NCI-H1092 treated with DMSO at 0.1 percent for 48 hours (cell line): ENCODE measurements at regions not wholly inside any gene's neighbourhood (a gene's known extent, or its start where the extent isn't known, plus 50 kb on each side); places are given as distances from the start of the nearest gene placed in this dataset.

ENCODE experiments used
- DNase-seq: peaks from one replicate; lab custom pipeline; 2025; lab: John Stamatoyannopoulos, UW

DNA sequence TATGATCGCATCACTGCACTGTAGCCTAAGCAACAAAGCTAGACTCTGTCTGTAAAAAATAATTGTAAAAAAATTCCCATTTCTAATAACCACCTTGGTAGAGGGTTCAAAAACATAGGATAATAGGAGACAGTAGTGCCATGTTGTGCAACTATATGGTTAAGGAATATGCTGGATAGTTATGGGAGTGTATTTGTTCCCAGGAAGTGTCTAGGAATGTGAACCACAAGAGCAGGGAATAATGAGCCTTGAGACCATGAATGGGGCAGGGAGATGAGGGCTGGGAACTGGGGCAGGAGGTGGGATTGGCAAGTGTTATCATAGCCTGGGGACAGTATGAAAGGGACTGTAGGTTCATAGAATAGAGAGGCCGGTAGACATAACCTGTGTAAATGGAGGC is 50.4 kb downstream of the RUSC2 start:
- no peak for DNase-seq

DNA sequence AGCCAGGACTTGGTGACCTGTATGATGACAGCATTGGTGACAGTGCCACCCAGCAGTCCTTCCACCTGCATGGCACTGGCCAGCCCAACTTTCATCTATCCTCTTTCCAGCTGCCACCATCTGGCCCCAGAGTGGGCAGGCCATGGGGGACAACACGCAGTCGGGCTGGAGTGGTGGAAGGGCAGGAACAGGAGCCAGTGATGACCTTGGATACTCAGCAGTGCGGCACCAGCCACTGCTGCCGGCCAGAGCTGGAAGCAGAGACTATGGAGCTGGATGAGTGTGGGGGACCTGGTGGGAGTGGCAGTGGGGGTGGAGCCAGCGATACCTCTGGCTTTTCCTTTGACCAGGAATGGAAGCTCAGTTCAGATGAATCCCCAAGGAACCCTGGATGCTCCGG is 56.9 kb downstream of the RUSC2 start:
- DNase-seq: no peak

DNA sequence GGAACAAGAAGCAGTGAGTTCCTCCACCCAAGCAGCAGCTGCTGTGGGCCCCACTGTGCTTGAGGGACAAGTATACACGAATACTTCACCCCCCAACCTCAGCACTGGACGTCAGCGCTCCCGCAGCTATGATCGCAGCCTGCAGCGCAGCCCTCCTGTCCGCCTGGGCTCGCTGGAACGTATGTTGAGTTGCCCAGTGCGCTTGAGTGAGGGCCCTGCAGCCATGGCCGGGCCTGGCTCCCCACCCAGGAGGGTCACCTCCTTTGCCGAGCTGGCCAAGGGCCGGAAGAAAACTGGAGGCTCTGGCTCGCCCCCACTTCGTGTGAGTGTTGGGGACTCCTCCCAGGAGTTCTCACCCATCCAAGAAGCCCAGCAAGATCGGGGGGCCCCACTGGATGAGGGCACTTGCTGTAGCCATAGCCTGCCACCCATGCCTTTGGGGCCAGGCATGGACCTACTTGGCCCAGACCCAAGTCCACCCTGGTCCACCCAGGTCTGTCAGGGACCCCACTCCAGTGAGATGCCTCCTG is 57.1 kb upstream of the TESK1 start:
- no peak for DNase-seq

DNA sequence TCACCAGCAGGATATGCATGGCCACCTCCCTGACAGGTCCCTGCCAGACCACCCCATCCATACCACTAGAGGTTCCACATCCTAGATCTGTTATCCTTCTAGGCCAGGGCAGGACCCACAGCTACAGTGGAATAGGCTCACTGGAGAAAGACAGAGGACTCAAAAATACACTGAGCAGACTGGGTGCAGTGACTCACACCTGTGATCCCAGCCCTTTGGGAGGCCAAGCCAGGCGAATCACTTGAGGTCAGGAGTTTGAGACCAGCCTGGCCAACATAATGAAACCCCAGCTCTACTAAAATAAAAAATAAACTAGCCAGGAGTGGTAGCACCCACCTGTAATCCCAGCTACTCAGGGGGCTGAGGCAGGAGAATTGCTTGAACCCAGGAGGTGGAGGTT is 56.5 kb upstream of the TESK1 start:
- no peak for DNase-seq

DNA sequence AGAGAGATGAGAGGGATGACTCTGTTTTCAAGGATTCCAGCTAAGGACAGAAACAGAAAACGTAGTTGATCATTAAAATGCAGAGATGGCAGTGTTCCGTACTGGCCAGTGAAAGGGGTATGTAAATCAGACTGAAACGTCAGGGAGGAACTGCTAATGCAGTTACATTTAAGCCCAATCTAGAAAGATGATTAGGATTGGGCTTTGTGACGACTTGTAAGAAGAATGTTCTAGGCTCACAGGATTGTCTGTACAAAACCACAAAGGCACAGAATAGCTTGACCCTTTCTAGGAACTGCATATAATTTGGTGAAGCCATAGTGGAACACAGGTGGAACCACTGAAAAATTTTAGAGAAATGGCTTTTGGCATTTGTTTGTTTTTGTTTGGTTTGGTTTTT is 55.6 kb upstream of the TESK1 start:
- no peak for DNase-seq

DNA sequence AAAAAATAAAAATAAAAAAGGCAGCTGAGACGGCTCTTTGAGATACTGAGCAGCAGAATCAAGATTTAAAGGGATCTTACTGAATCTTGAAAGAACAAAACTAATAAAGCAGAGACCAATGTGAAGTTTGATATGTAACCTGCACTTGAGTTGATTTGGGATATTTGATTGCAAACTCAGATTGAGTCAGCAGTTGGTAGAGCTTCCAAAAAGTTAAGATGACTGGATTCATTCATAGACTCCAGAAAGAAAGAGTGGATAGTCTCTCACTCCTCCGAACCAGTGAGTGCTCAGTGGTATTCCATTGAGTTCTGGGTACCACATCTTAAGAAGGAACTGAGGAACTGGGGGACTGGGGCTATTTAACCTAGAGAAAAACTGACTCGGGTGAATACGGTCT is 52.7 kb upstream of the TESK1 start:
- no peak for DNase-seq

DNA sequence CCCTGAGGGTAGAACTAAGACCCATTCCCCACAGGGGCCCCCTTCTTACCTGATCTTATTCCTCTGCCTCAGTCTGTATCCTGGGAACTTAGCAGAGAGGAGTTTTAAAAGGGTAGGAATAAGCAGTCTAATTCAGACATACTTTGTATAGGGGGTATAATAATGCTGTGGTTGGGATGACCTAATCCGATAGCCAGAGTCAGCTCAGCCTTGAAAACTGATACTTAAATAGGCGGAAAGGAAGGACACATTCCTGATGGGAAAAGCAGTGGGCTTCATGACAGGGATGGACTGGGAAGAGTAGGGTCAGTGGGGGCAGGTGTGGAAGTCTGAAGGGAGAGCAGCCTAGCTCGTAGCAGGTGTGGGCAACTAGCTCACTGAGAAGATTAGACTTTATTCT is 52.2 kb upstream of the TESK1 start:
- DNase-seq: no peak

DNA sequence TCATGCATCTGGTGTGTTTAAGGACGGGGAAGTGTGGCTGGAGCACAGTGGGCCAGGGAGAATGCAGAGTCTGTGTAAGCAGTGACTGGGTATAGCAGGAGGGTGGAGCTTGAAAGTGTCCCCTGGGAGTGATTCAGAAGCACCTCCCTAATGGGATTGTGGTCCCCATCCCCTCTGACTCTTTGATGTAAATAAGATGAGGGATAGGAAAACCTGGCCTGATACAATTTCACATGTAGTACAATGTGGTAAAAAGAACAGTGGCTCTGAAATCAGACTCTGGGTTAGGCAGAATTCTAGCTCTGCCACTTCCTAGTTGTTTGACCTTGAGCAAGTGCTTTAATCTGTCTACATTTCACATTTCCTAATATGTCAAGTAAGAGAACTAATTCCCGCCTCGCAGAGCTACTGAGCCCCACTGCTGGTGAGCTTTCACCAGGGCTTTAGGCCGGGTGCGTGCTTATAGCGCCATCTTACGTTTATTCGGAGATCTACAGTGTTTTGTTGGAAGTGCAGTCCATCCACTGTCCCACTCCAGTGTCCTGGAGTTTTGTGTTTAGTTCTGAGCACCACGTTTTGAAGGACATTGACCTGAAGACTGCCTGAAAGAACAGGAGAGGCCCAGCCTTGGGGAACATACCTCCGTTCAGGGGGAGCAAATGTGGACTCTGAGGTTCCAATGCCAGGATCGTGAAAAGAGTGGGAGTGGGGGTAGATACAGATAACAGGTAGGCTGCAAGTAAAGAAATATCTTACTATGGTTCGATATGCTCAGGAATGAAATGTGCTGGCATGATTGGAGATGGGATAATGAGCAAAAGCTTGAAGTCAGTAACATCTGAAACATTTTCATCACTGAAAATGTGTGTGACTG is 51.2 kb upstream of the TESK1 start:
- peak; percentile 76 for DNase-seq

DNA sequence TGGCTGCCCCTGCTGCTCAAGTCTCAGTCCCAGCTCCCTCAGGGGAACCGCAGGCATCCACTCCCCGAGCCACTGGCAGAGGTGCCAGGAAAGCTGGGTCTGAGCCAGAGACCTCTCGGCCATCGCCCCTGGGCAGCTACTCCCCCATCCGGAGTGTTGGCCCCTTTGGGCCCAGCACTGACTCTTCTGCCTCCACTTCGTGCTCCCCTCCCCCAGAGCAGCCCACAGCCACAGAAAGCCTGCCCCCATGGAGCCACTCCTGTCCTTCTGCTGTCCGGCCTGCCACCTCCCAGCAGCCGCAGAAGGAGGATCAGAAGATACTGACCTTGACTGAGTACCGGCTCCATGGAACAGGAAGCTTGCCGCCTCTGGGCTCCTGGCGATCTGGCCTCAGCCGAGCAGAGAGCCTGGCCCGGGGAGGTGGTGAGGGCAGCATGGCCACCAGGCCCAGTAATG is 49.8 kb upstream of the TESK1 start:
- DNase-seq: no peak
